Stimulated activated CD4-positive, alpha-beta T cell treated with anti-CD3 and anti-CD28 coated beads, Interleukin-1b, Interleukin-23, amount 100 ng/mL, for 48 hours (primary cell): ENCODE measurements at regions not wholly inside any gene's neighbourhood (a gene's known extent, or its start where the extent isn't known, plus 50 kb on each side); places are given as distances from the start of the nearest gene placed in this dataset.
"Not testable (repeated sequence)": the region's sequence is repeated elsewhere in the genome, so short reads cannot be mapped to it uniquely, and the experiment has no call there.

Source experiments
- DNase-seq: peaks from one replicate; pipeline ENCODE4 v3.0.0-alpha.2; 2020

- no peak for DNase-seq
These were observed 129.6 kb upstream of the NOL4 start for GRCh38 chr18:34354351-34354750.

- no peak for DNase-seq
These were observed 133.3 kb upstream of the NOL4 start for GRCh38 chr18:34357944-34358580.

DNA sequence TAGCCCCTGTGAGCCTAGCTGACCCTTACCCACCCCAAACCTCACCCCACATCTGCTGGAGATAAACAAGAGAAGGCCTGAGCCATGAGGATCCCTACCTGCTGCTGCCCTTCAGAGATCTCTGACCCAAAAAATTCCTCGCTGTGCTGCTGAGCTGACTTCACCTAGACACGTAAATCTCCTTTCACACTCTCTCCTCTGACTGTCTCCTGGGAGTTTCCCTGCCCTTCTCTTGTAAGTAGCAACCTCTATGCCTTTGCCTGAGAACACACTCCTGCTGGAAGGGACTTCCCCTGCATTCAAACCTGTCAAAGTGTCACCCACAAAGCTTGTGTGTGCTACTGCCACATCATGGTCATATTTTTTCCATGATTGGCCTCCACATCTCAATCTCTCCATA is 134.2 kb upstream of the NOL4 start:
- no peak for DNase-seq

GRCh38 chr18:34364699-34365098 is 140.0 kb upstream of the NOL4 start:
- no peak for DNase-seq

- DNase-seq, result no peak
These were observed 146.1 kb upstream of the NOL4 start for GRCh38 chr18:34370704-34371395.

DNA sequence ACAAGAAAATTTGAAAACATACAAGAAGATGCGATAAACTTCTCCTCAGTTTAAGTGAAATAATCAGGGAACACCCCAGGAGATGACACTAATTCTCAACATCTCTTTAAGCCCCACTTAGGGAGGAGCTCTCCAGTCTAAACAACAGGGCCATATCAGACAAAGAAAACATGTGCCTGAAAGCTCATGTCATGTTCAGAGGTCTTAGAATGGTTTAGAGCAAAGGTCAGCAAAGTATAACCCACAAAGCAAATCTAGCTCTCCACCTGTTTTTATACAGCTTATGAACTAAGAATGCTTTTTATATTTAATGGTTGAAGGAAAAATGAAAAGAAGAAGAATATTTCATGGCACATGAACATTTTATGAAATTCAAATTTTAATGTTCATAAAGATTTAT is 155.6 kb upstream of the NOL4 start:
- DNase-seq, result no peak

DNA sequence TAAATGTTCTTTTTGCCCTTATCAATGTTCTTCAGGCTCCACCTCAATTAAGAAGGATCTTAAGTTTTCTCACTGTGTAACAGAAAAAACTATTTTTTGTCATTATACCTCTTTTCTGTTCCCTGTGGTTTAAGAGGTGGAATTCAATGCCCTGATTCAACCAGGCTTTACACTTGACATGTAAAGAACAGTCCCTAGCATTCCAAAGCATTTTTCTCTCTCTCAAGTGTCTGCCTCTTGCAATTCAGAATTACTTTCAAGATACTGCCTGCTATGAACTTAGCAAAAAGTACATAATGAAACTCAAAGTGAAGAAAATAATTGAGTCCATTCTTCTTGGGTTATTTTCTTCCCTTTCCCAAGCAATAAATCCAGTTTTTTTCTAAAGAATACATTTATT is 160.6 kb upstream of the NOL4 start:
- DNase-seq, result no peak

DNA sequence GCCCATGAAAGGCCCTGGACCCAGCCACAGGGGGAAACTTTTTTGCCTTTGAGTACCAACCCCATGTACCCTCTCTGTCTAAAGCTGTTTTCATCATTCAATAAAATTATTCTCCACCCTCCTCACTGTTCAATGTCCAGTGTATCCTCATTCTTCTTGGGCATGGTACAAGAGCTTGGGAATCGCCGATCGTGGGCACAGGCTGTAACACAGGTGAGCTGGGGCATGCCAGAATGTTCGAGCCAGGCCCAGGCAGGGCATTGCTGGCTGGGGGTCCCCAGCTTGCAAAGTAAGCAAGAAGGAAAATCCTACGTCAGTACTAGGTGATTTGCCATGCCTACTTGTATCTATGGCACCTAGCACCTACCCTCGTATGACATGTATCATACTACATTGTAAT is 162.1 kb upstream of the NOL4 start:
- no peak for DNase-seq

DNA sequence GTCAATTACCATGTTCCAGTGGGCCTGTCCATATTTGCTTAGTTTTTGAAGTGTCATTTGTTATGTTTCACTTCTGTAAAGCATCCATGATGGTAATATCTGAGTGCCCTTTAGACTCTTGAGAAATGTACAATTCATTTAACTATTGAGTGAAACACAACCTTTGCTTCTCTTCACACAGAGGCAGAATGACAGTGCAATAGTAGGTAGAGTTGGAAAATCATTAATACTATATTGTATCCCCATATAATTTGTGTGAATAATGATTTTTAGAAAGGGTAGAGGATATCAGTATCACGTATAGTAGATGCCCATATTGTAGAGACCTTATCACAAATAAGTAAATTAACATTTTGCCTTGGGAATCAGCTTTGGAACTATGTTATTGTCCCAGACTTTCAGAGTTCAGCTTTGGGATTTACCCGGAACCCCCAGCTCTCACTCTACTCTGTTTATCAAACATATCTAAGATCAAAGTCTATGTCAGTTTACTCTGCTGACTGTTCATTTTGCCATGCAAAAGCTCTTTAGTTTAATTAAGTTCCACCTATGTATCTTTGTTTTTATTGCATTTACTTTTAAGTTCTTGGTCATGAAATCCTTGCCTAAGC is 172.7 kb upstream of the NOL4 start:
- no peak for DNase-seq

DNA sequence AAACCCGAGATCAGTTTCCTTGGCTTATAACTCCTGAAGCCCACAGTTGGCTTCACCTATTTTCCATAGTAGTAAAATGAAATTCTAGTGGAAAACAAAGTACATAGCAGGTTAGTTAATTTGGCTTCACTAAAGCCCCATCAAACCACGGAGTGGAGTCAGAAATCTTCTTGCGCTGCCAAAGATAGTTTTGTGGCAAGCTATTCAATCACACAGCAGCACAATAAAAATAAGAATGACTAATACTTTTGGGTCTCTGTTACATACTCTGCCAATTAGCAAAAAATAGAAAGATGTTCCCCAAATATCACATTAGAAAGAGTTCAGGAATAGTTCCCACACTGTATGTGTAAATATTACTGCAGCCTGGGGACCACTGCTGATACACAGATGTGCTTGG is 175.2 kb upstream of the NOL4 start:
- DNase-seq, result no peak

- DNase-seq, result no peak
These were observed 176.1 kb upstream of the NOL4 start for GRCh38 chr18:34400834-34401233.

DNA sequence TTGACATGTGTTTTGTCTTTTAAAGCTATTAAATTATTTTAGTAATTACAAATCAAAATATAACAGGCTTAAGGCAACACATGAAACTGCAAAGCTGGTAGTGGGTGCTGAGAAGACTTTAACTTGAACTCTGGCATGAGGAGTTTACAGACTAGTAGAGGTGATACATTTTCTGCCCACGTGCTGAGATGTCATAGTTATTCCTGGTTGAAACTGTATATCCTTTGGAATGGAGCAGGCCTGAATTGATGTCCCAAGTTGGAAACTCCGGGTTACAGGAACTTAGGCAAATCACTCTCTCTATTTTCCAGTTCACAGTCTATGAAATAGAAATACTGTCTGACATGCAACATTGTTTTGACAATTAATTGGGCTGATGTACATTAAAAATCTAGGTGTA is 177.1 kb upstream of the NOL4 start:
- no peak for DNase-seq

DNA sequence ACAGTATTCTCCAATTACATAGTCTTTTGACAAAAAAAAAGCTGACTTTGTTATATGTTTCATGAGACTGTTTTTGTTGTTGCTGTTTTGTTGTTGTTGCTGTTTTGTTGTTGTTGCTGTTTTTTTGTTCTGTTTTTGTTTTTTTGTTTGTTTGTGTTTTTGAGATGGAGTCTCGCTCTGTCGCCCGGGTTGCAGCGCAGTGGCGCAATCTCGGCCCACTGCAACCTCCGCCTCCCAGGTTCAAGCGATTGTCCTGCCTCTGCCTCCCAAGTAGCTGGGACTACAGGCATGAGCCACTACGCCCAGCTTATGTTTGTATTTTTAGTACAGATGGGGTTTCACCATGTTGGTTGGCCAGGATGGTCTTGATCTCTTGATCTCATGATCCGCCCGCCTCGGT is 182.8 kb upstream of the NOL4 start:
- DNase-seq, result not testable (repeated sequence)

- no peak for DNase-seq
These were observed 187.2 kb upstream of the NOL4 start for GRCh38 chr18:34411952-34412351.

GRCh38 chr18:34431042-34431441 is 206.3 kb upstream of the NOL4 start:
- no peak for DNase-seq

DNA sequence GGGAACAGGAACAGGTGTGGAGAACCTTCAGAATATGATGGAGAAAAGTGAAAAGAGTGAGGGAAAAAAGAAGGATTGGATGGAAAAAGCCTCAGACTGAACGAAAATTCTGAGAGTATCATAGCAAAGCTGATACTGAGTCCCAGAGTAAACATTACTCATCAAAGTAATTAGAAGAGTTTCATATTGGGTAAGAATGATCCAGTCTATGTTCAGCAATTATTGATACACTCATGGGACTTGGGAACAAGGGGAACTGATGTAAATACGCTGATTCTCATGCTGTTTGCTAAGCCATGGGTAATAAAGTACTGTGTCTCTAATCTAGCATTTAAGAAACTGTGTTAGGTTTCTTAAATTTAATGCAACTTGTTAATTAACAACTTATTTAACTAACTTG is 219.9 kb upstream of the NOL4 start:
- DNase-seq, result no peak

DNA sequence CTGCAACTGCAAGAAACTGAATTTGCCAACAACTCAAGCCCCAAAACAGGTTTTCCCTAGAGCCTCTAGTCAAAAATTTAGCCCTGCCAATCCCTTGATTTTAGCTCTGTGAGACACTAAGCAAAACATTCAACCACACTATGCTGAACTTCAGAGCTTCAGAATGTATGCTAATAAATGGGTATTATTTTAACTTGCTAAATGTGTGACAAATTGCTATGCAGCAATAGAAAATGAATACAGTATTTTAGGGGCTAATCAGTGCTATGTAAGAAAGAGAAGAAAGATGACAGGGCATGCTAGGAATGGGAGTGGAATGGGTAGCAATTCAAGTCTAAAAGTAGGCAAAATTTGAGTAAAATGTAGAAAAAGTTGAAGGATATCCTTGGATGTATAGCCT is 223.9 kb upstream of the NOL4 start:
- no peak for DNase-seq

DNA sequence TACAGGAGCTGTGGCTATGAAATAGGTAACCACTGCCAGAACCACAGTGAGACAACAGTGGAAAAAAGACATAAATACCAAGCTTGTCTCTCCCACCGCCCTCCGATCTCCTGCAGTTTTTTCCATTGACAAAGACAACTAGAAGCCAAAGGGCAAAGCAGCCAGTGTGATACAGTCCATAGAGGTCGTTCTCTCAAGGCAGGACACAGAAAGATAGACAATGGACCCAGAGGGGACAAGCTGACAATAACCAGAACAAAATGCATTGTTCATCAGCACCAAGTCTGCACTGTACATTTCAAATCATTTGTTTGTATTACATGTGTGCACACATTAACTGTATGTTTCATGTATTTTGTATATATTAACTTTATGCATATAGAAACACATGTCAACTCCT is 233.0 kb upstream of the NOL4 start:
- DNase-seq, result no peak

GRCh38 chr18:34458410-34458977 is 233.8 kb upstream of the NOL4 start:
- DNase-seq, result no peak

DNA sequence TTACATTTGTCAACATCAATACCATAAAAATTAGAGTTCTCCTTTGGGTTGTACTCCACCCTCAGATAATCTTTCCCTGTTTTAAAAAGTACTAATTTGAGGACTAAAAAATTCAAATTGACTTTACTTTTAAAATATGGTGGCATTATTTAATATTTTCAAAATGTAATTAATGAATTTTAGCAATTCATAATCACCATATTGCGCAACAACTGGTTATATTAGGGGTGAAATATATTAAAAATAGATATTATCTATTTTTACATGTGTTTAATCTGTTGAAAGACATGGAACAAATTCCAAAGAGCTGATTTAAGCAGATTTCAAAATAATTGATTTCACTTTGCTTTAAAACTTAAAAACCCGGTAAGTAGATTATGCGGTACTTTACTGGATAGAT is 236.6 kb upstream of the NOL4 start:
- no peak for DNase-seq

DNA sequence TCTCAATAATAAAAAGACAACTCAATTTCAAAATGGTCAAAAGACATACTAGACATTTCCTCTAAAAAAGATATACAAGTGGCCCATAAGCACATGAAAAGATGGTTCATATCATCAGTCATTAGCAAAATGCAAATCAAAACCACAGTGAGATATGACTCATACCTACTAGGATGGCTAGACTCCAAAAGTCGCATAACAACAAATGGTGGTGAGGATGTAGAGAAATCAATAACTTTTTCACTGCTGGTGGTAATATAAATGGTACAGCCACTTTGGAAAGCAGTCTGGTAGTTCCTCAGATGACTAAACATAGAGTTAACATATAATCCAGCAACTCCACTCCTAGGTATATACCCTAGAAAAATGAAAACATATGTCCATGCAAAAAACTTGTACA is 242.3 kb upstream of the NOL4 start:
- DNase-seq, result no peak

- DNase-seq, result no peak
These were observed 229.9 kb upstream of the DTNA start for GRCh38 chr18:34480162-34480700.

GRCh38 chr18:34482204-34482603 is 227.9 kb upstream of the DTNA start:
- no peak for DNase-seq

DNA sequence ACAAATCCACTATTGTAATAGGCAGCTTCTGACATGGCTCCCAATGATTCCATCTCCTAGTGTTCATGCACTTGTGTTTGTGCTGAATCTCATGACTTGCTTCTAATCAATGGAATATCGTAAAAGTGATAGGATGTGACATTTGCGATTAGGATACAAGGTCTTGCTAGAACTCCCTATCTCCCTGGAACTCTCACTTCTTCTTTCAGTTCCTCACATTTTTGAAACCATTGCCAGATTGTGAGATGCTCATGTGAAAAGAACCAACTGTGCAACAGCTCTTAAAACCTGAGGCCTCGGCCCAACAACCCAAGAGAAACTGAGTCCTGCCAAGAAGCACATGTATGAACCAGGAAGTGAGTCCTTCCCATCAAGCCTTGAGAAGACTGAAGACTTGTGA is 226.9 kb upstream of the DTNA start:
- no peak for DNase-seq
